GM21381 (cell line): ENCODE measurements at regions not wholly inside any gene's neighbourhood (a gene's known extent, or its start where the extent isn't known, plus 50 kb on each side); places are given as distances from the start of the nearest gene placed in this dataset.

ENCODE experiments used
- ATAC-seq: cut with Tn5 transposase; IDR thresholded peaks from one replicate; pipeline ENCODE4 v1.9.1; 2021; ENCODE audit warnings: mild to moderate bottlenecking, moderate library complexity; ENCODE audit not compliant: unreplicated experiment

GRCh38 chr2:41919135-41919534 is 128.7 kb upstream of the PKDCC start:
- ATAC-seq = no peak

- ATAC-seq = no peak
Measured at GRCh38 chr2:41920181-41920580, 127.6 kb upstream of the PKDCC start.

GRCh38 chr2:41920812-41921211 is 127.0 kb upstream of the PKDCC start:
- no peak for ATAC-seq

- ATAC-seq = no peak
Measured at GRCh38 chr2:41922177-41922576, 125.6 kb upstream of the PKDCC start.

GRCh38 chr2:41923156-41923786 is 124.5 kb upstream of the PKDCC start:
- no peak for ATAC-seq

- no peak for ATAC-seq
Measured at GRCh38 chr2:41924024-41924423, 123.8 kb upstream of the PKDCC start.

- ATAC-seq = no peak
Measured at GRCh38 chr2:41924709-41925408, 123.0 kb upstream of the PKDCC start.

DNA sequence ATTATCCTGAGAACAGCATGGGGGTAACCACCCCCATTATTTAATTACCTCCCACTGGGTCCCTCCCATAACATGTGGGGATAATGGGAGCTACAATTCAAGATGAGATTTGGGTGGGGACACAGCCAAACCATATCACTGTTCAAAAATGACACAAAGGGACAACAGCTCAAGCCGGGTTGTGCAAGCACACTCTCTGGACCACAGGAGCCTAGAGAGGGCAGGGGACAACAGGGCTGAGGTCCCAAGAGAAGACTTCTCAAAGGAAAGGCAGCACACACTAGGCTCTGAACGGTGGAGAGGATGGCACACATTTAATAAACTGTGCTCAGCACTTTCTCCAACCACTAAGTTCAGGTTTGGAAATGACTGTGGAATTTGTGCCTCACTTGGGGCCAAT is 122.1 kb upstream of the PKDCC start:
- ATAC-seq = no peak

GRCh38 chr2:41926614-41927580 is 120.9 kb upstream of the PKDCC start:
- ATAC-seq = no peak

DNA sequence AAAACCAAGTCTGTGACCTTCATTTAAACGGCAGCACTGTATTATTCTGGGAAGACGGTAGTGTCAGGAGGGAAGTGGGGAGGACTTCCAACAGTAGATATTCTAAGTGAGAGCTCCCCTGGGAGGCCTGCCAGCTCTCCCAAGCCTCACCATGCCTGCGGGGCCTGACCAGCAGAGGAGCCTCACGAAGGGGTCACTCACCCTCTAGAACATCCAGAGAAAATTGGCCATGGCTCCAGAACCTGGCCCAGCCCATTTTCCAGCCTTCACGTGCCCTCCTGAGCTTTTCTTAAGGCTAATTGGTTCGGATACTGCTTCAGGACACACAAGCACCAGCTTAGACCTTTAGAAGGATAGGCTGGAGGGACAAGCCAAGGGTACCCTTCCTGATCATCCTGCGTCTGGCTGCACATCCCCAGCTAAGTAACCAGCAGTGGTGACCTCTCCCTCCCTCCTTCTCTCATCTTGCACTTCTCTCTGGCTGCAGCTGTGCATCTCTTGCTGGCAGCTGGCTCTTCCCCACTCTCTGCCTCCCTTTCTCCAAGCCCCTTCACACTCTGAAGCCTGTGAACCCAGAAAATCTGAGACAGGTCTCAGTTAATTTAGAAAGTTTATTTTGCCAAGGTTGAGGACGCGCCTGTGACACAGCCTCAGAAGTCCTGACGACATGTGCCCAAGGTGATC is 120.1 kb upstream of the PKDCC start:
- ATAC-seq = no peak

GRCh38 chr2:41928526-41928925 is 119.3 kb upstream of the PKDCC start:
- no peak for ATAC-seq

GRCh38 chr2:41930807-41931566 is 116.8 kb upstream of the PKDCC start:
- no peak for ATAC-seq

DNA sequence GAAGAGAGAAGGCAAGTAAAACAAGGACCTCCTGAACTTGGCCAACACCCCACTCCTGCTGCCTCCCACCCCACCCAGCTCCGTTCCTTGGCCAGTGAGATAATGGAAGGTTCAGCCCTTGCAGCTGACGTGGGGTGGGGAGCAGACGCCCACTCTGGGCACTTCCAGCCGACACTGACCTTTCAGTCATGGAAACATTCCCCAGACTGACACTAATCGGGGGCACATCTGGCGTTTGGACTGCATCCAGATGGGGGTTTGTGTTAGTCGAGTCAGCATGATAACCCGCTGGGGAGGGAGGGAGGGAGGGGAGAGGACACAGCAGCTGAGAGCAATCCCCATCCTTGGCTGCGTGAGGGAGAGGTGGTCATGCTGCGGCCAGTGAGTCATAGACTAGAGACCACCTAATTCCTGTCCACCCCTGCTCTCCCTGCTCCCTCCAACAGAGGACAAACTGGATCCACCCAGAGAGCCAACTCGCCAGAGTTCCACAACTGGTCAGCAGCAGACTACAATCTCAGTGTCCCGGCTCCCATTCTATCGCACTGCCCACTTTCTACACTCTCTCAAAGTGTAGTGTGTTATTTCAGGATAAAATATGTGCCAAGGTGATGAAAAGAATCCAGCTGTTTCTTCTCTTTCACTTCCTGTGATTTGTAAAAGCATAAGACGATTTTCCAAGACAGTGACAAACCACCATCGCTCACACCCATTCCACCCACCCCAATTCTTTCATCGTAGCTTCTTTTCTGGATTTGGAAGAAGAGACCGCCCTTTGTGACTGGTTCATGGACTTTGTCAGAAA is 115.4 kb upstream of the PKDCC start:
- no peak for ATAC-seq

DNA sequence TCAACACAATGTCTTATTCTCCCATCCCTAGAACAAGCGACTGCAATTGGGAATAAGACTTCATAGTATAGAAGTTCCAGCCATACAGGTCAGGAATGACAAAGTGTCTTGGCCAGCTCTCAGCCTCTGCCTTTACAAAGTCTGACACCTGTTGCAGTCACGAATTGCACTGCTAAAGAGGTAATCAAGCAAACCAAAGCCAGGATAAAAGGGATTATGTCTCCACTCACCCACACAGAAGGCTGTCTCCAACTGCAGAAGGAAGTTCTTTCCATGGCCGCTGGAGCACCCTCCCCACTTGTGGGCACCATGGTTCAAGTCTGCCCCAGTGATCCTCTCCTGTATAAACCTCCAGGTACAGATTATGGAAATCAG is 114.8 kb upstream of the PKDCC start:
- ATAC-seq = no peak

- no peak for ATAC-seq
Measured at GRCh38 chr2:41933585-41934320, 114.1 kb upstream of the PKDCC start.

DNA sequence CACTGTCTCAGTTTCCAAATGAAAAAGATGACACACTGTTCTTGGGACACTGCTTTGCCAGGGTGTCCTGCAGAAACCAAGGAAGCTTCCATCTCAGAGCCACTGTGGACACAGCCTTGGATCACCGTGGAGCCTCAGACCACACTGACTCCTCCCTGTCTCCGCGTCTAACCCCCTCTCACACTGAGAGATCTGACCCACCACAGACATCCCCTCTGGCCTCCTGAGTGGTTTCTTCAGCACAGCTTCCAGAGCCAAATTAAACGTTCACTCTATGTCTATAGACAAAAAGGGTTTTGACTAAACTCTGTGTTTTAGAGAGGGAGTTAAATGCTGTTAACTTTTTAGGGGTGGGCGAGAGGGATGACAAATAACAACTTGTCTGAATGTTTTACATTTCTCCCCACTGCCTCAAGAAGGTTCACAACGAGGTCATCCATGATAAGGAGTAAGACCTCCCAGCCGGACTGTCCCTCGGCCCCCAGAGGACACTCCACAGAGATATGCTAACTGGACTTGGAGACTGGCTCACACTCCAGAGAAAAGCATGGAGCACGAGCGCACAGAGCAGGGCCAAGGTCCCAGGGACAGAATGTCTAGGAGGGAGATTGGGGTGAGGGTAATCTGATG is 113.4 kb upstream of the PKDCC start:
- ATAC-seq = no peak

DNA sequence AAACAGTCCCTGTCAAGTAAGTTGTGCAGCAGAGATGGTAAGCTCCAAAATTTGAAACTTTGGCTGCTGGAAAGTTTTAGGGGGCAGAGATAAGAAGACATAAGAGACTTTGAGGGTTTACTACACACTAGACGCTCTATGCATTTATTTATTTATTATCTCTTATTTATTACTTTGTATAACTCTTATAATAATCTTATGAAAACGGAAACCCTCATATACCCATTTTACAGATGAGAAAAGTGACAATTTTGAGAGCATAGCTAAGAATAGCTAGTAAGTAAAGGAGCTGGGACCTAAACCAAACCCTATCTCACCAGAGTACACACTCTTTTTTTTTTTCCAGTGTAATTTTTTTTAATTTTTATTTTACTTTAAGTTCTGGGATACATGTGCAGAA is 112.8 kb upstream of the PKDCC start:
- no peak for ATAC-seq

- no peak for ATAC-seq
Measured at GRCh38 chr2:41935825-41936224, 112.0 kb upstream of the PKDCC start.
